H1 (cell line): ENCODE measurements at regions not wholly inside any gene's neighbourhood (a gene's known extent, or its start where the extent isn't known, plus 50 kb on each side); places are given as distances from the start of the nearest gene placed in this dataset.

Source experiments
- CTCF ChIA-PET: fragments of 300-600 bp; sonication (Branson Sonifier 250); formaldehyde crosslinking; loops from one replicate; lab custom pipeline; 2021; ENCODE audit not compliant: partially characterized antibody; lab: Charles Lee
- POLR2A ChIA-PET: fragments of 300-600 bp; sonication (Branson Sonifier 250); formaldehyde crosslinking; loops from one replicate; lab custom pipeline; 2021; ENCODE audit warnings: inconsistent platforms; ENCODE audit not compliant: partially characterized antibody; lab: Charles Lee
- DNase-seq, 2 experiments: peaks; one replicate each; pipeline versions ENCODE4 v3.0.0 to v3.0.0-alpha.2; 2010 to 2022; ENCODE audit warnings: low spot score in 2 of 2, low read depth in 1 of 2, mixed read lengths in 1 of 2
- FAIRE-seq: peaks from 2 replicates; lab custom pipeline; 2011; peaks lifted over from hg19 to GRCh38; lab: Jason Lieb, UNC
- H2AFZ ChIP-seq: 2 replicates; pipeline ENCODE4 v1.8.1; 2012; ENCODE audit warnings: low read length, inconsistent platforms
- H2AK5ac ChIP-seq: 2 replicates; pipeline ENCODE4 v1.6.1; 2013; ENCODE audit warnings: low read depth, low read length
- H2BK120ac ChIP-seq: replicated peaks from 2 replicates; pipeline ENCODE3; 2013; ENCODE audit warnings: low read depth, low read length, inconsistent platforms
- H2BK12ac ChIP-seq: 2 replicates; pipeline ENCODE4 v1.6.1; 2013; ENCODE audit warnings: low read depth, low read length
- H2BK15ac ChIP-seq: 2 replicates; pipeline ENCODE4 v1.6.1; 2013; ENCODE audit warnings: low read length
- H2BK20ac ChIP-seq: 2 replicates; pipeline ENCODE4 v1.6.1; 2013; ENCODE audit warnings: low read length
- H2BK5ac ChIP-seq: 2 replicates; pipeline ENCODE4 v1.6.1; 2013; ENCODE audit warnings: low read depth, low read length
- H3K14ac ChIP-seq: 2 replicates; pipeline ENCODE4 v1.6.1; 2013; ENCODE audit warnings: inconsistent platforms; ENCODE audit not compliant: insufficient read length
- H3K18ac ChIP-seq: 2 replicates; pipeline ENCODE4 v1.6.1; 2013; ENCODE audit warnings: low read length; ENCODE audit errors: extremely low read depth
- H3K23ac ChIP-seq: 2 replicates; pipeline ENCODE4 v1.6.1; 2013; ENCODE audit warnings: inconsistent platforms; ENCODE audit not compliant: insufficient read length
- H3K23me2 ChIP-seq: 2 replicates; pipeline ENCODE4 v1.6.1; 2013; ENCODE audit warnings: low read depth, low read length
- H3K27ac ChIP-seq: 2 replicates; pipeline ENCODE4 v1.6.1; 2011; ENCODE audit warnings: low read depth, low read length, inconsistent platforms
- H3K27me3 ChIP-seq, 4 experiments: replicated peaks in 1 of 4; 1 replicate in 1 of 4; 2 replicates in 3 of 4; pipeline versions ENCODE4 v1.6.1 to v1.8.1; 2011 to 2013; ENCODE audit warnings: low read length in 3 of 4, mild to moderate bottlenecking in 3 of 4, inconsistent platforms in 2 of 4, mixed read lengths in 2 of 4, moderate library complexity in 1 of 4; ENCODE audit not compliant: control insufficient read depth in 3 of 4, insufficient read depth in 3 of 4; ENCODE audit errors: extremely low read depth in 1 of 4
- H3K36me3 ChIP-seq, 4 experiments: 2 replicates each; pipeline versions ENCODE4 v1.6.1 to v1.8.1; 2011 to 2013; ENCODE audit warnings: mild to moderate bottlenecking in 4 of 4, low read length in 3 of 4, moderate library complexity in 2 of 4, control low read depth in 1 of 4, inconsistent platforms in 1 of 4; ENCODE audit not compliant: insufficient read depth in 4 of 4, control insufficient read depth in 2 of 4
- H3K4ac ChIP-seq: replicated peaks from 2 replicates; pipeline ENCODE3; 2013; ENCODE audit warnings: low read length, low read depth, mixed read lengths, inconsistent platforms; ENCODE audit not compliant: insufficient read length
- H3K4me1 ChIP-seq, 4 experiments: replicated peaks in 1 of 4; 1 replicate in 1 of 4; 2 replicates in 3 of 4; pipeline versions ENCODE4 v1.6.1 to v1.8.1; 2011 to 2013; ENCODE audit warnings: low read length in 3 of 4, inconsistent platforms in 2 of 4, mixed read lengths in 1 of 4; ENCODE audit not compliant: insufficient read depth in 4 of 4, control insufficient read depth in 3 of 4
- H3K4me2 ChIP-seq, 2 experiments: 2 replicates each; pipeline versions ENCODE4 v1.6.1 to v1.8.1; 2011 to 2013; ENCODE audit warnings: low read depth in 2 of 2, low read length in 2 of 2, control low read depth in 1 of 2, inconsistent platforms in 1 of 2, mild to moderate bottlenecking in 1 of 2; ENCODE audit not compliant: insufficient read depth in 1 of 2
- H3K4me3 ChIP-seq, 4 experiments: fragments of 200-600, 300-600 bp in 1 of 4; sonication (generic), shearing (Covaris generic), sonication (Bioruptor Twin) in 1 of 4; 2 replicates each; pipeline versions ENCODE4 v1.5.1 to v1.8.1; 2011 to 2016; ENCODE audit warnings: low read length in 4 of 4, low read depth in 3 of 4, control low read depth in 2 of 4, inconsistent platforms in 2 of 4, mild to moderate bottlenecking in 2 of 4, mixed read lengths in 1 of 4, moderate library complexity in 1 of 4; ENCODE audit not compliant: insufficient read depth in 2 of 4; ENCODE audit errors: extremely low read depth in 1 of 4
- H3K56ac ChIP-seq: replicated peaks from 2 replicates; pipeline ENCODE3; 2013; ENCODE audit warnings: low read depth, mild to moderate bottlenecking, mixed read lengths, low read length, inconsistent platforms; ENCODE audit not compliant: insufficient read length
- H3K79me1 ChIP-seq: 2 replicates; pipeline ENCODE4 v1.6.1; 2013; ENCODE audit warnings: low read depth, low read length, control low read depth
- H3K79me2 ChIP-seq, 2 experiments: 2 replicates each; pipeline versions ENCODE4 v1.6.1 to v1.8.1; 2012 to 2013; ENCODE audit warnings: low read length in 2 of 2, mild to moderate bottlenecking in 2 of 2, inconsistent platforms in 1 of 2; ENCODE audit not compliant: insufficient read depth in 2 of 2, control insufficient read depth in 1 of 2
- H3K9ac ChIP-seq, 4 experiments: replicated peaks in 1 of 4; 1 replicate in 1 of 4; 2 replicates in 3 of 4; pipeline versions ENCODE4 v1.6.1 to v1.8.1; 2011 to 2013; ENCODE audit warnings: low read depth in 3 of 4, low read length in 3 of 4, control low read depth in 2 of 4, mild to moderate bottlenecking in 2 of 4, moderate library complexity in 2 of 4, inconsistent platforms in 1 of 4; ENCODE audit errors: extremely low read depth in 1 of 4
- H3K9me3 ChIP-seq, 2 experiments: 2 replicates each; pipeline versions ENCODE4 v1.6.1 to v1.8.1; 2012 to 2013; ENCODE audit warnings: mild to moderate bottlenecking in 2 of 2, moderate library complexity in 2 of 2, control low read depth in 1 of 2, inconsistent platforms in 1 of 2, low read depth in 1 of 2, low read length in 1 of 2, mixed read lengths in 1 of 2; ENCODE audit not compliant: insufficient read depth in 2 of 2
- H4K20me1 ChIP-seq, 2 experiments: replicated peaks in 1 of 2; 2 replicates each; pipeline versions ENCODE3 to v1.8.1; 2011 to 2013; ENCODE audit warnings: inconsistent platforms in 2 of 2, low read length in 2 of 2, mild to moderate bottlenecking in 1 of 2; ENCODE audit not compliant: insufficient read depth in 2 of 2, control insufficient read depth in 1 of 2
- H4K5ac ChIP-seq: 2 replicates; pipeline ENCODE4 v1.6.1; 2013; ENCODE audit warnings: low read length, low read depth, mixed read lengths, inconsistent platforms; ENCODE audit not compliant: insufficient read length
- H4K8ac ChIP-seq: 2 replicates; pipeline ENCODE4 v1.8.0; 2013; ENCODE audit warnings: mild to moderate bottlenecking, moderate library complexity, low read length, inconsistent platforms; ENCODE audit not compliant: insufficient read depth; ENCODE audit errors: extremely low read depth
- H4K91ac ChIP-seq: replicated peaks from 2 replicates; pipeline ENCODE3; 2013; ENCODE audit warnings: low read length, mixed read lengths, inconsistent platforms; ENCODE audit not compliant: insufficient read length
- CBX5 ChIP-seq: fragments of 300-800, 300-1000 bp; sonication (generic); IDR thresholded peaks from 2 replicates; pipeline ENCODE4 v1.7.1; 2016; ENCODE audit warnings: antibody characterized with exemption, low read length, low read depth
- CHD1 ChIP-seq: IDR thresholded peaks from 2 replicates; pipeline ENCODE4 v1.6.1; 2012; ENCODE audit warnings: low read depth, low read length, improper control_type of control experiment
- FOSL1 ChIP-seq: IDR thresholded peaks from 2 replicates; pipeline ENCODE4 v1.6.1; 2011; ENCODE audit warnings: mild to moderate bottlenecking, low read depth, low read length, moderate library complexity; ENCODE audit not compliant: insufficient read depth
- KDM1A ChIP-seq: fragments of 200-600, 300-600 bp; sonication (generic); IDR thresholded peaks from 2 replicates; pipeline ENCODE4 v1.7.1; 2016; ENCODE audit warnings: mild to moderate bottlenecking, low read length, borderline replicate concordance
- MAX ChIP-seq: IDR thresholded peaks from 2 replicates; pipeline ENCODE4 v1.6.1; 2012; ENCODE audit warnings: inconsistent platforms
- RFX5 ChIP-seq: IDR thresholded peaks from 2 replicates; pipeline ENCODE4 v1.6.1; 2011; ENCODE audit warnings: low read depth, low read length, improper control_type of control experiment, borderline replicate concordance
- SAP30 ChIP-seq: fragments of 300-600 bp; sonication (generic); IDR thresholded peaks from 2 replicates; pipeline ENCODE4 v1.7.1; 2012; ENCODE audit warnings: low read length, moderate library complexity, mild to moderate bottlenecking, inconsistent platforms; ENCODE audit not compliant: insufficient read depth, insufficient replicate concordance
- SIN3A ChIP-seq, 2 experiments: IDR thresholded peaks in 1 of 2; conservative IDR thresholded peaks in 1 of 2; 2 replicates each; pipeline ENCODE4 v1.6.1; 2011 to 2012; ENCODE audit warnings: low read length in 2 of 2, improper control_type of control experiment in 1 of 2, low read depth in 1 of 2, mild to moderate bottlenecking in 1 of 2
- SIRT6 ChIP-seq: IDR thresholded peaks from one replicate; pipeline ENCODE4 v1.7.1; 2012; ENCODE audit warnings: low read length, inconsistent platforms
- SP1 ChIP-seq: IDR thresholded peaks from 2 replicates; pipeline ENCODE4 v1.6.1; 2011; ENCODE audit warnings: low read depth, low read length
- SP2 ChIP-seq: IDR thresholded peaks from 2 replicates; pipeline ENCODE4 v1.6.1; 2012; ENCODE audit warnings: mild to moderate bottlenecking, low read length, inconsistent platforms
- SRF ChIP-seq: IDR thresholded peaks from 2 replicates; pipeline ENCODE4 v1.6.1; 2011; ENCODE audit warnings: mild to moderate bottlenecking, low read depth, low read length, moderate library complexity
- TEAD4 ChIP-seq: IDR thresholded peaks from 2 replicates; pipeline ENCODE4 v1.6.1; 2012; ENCODE audit warnings: low read depth, low read length, inconsistent platforms, mixed read lengths
- WGBS, 2 experiments: shearing (Covaris generic) in 1 of 2; methylation state at CpG; one replicate each; pipeline versions ENCODE4 v1.1.6 to v1.1.7; 2013 to 2015; ENCODE audit warnings: low lambda C conversion rate in 2 of 2, mixed read lengths in 2 of 2, inconsistent platforms in 1 of 2, low coverage in 1 of 2, missing lambda C conversion rate in 1 of 2; ENCODE audit not compliant: insufficient replicate concordance in 2 of 2, insufficient coverage in 1 of 2, insufficient read length in 1 of 2; ENCODE audit errors: extremely low coverage in 1 of 2, missing lambda C conversion rate in 1 of 2; 5-methylcytosine and 5-hydroxymethylcytosine counted together

GRCh38 chr4:42309361-42310260 is 87.7 kb upstream of the SHISA3 start:
- no peak overlapping the region for H3K23ac ChIP-seq
- WGBS, 2 experiments: 89% methylated on average over 9 of the region's 9 CpGs; no CpG with 5 or more reads in 1 of the 2 experiments
- no peak overlapping the region for H2AK5ac ChIP-seq
- H4K91ac ChIP-seq: peak overlapping the region; percentile 1
- ChIA-PET POLR2A (no interaction called here), CTCF (no interaction called here)
- H3K23me2 ChIP-seq: no peaks in the 10 kb centered on the region
- H3K27me3 ChIP-seq: no peaks in the 10 kb centered on the region
- H2BK120ac ChIP-seq: no peak overlapping the region
- peak overlapping the region; percentile 80; the same call in 1 of the 2 replicates for H3K18ac ChIP-seq
- H3K79me1 ChIP-seq: no peaks in the 10 kb centered on the region; the same call in 1 of the 2 replicates
- H4K5ac ChIP-seq: no peak overlapping the region
- no peaks in the 10 kb centered on the region for H3K36me3 ChIP-seq
- DNase-seq (no peak), FAIRE-seq (no peak)
- H4K8ac ChIP-seq: no peak overlapping the region
- no peak overlapping the region; the same call in 1 of the 2 replicates for H2BK12ac ChIP-seq
- H2BK5ac ChIP-seq: no peak overlapping the region
- H4K20me1 ChIP-seq: no peaks in the 10 kb centered on the region
- peaks cover 11 to 24% (median 13%) of the 10 kb centered on the region in 4 experiments; a peak in 6 of 7 replicates for H3K4me1 ChIP-seq
- H3K9me3 ChIP-seq: no peaks in the 10 kb centered on the region
- no peak overlapping the region for H3K9ac ChIP-seq
- no peaks in the 10 kb centered on the region for H3K79me2 ChIP-seq
- no peak overlapping the region for H2AFZ ChIP-seq
- H3K4ac ChIP-seq: no peak overlapping the region
- peak overlapping the region; percentile 92; the same call in 1 of the 2 replicates for H2BK20ac ChIP-seq
- no peak overlapping the region for H3K27ac ChIP-seq
- no peak overlapping the region for H3K56ac ChIP-seq
- H2BK15ac ChIP-seq: no peak overlapping the region; the same call in 1 of the 2 replicates
- H3K4me3 ChIP-seq: no peak overlapping the region
- no peak overlapping the region for H3K14ac ChIP-seq
- H3K4me2 ChIP-seq: no peak overlapping the region
- TF ChIP-seq SIRT6 (no peak), KDM1A (no peak), SP2 (no peak), SAP30 (no peak), FOSL1 (no peak), MAX (no peak), CBX5 (no peak), CHD1 (no peak), TEAD4 (no peak), RFX5 (no peak), SIN3A (conservative IDR thresholded peaks at IDR 0.05 in 1 of 2, IDR thresholded peaks at IDR 0.05 in 1 of 2; ENCODE audit: low read depth in 1 of 2, low read length in 2 of 2) (no peak), SP1 (no peak), SRF (no peak)
